ENCODE measurements at regions not wholly inside any gene's neighbourhood (a gene's known extent, or its start where the extent isn't known, plus 50 kb on each side); places are given as distances from the start of the nearest gene placed in this dataset.

- TF ChIP-seq CTCF (conservative IDR thresholded peaks at IDR 0.05 in 1 of 2, IDR thresholded peaks at IDR 0.05 in 1 of 2; ENCODE audit: extremely low read depth in 1 of 2, insufficient read depth in 1 of 2, low read depth in 1 of 2, low read length in 2 of 2) = no peak
- TF ChIP-seq EZH2 (IDR thresholded peaks at IDR 0.05; ENCODE audit: borderline replicate concordance, low read length) = no peak
Observed at GRCh38 chr16:66224186-66224585, 142.3 kb upstream of the CDH5 start.
